HG03060 (cell line): ENCODE measurements at regions not wholly inside any gene's neighbourhood (a gene's known extent, or its start where the extent isn't known, plus 50 kb on each side); places are given as distances from the start of the nearest gene placed in this dataset.
"Not testable (repeated sequence)": the region's sequence is repeated elsewhere in the genome, so short reads cannot be mapped to it uniquely, and the experiment has no call there.

ENCODE experiments used
- ATAC-seq: cut with Tn5 transposase; IDR thresholded peaks from one replicate; pipeline ENCODE4 v1.9.1; 2021; ENCODE audit warnings: low read depth, moderate number of reproducible peaks; ENCODE audit not compliant: unreplicated experiment

DNA sequence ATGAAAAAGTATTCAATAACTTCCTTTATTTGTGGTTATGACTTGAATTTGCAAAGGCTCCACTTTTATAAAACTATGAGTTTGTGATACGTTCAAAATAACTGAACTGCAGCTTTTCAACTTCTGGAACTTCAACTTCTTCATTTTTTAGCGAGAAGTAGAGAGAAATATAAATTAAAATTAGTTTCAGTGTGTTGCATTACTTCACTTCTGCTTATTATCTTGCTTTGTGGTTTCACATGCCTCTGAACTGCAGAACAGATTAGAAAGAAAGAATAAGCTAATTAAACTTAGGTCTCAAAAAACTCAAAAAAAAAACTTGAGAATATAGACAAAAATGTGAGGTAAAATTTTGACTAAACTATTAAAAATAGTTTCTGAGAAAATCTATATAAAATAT, 1073.4 kb downstream of the PCDH17 start:
- ATAC-seq, result no peak

DNA sequence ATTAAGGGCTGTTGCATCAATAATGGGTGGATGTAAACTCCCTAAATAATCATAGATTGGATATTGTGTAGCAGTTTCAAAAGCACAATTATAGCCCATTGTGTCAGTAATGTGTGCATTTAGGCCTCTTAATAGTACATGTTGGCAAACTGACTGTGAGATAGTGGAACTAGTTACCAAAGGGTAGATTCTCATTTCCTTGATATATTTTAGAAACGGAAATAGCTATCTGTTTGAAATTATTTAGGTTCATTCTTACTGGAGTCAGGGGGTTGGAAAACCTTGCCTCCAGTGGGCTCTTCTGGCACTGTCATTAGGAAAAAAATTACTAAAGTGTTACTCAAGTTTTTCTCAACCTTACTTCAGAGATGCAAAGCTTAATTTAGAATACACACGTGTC, 1074.9 kb downstream of the PCDH17 start:
- no peak for ATAC-seq

DNA sequence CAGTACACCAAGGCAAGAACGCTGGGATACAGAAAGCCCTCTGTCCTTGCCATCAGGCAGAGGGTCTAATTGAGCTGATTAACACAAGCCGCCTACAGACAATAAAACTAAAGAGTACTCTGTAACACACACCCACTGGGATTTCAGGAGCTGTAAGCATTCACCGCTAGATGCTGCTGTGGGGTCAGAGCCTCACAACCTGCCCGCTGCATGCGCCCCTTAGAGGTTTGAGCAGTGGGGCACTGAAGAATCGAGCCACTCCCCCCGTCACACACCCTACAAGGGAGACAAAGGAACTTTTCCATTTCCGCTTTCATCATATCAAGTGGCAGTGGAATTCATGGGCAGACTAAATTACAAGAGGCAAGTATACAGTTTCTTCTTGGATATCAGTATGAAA, 1080.6 kb downstream of the PCDH17 start:
- no peak for ATAC-seq

DNA sequence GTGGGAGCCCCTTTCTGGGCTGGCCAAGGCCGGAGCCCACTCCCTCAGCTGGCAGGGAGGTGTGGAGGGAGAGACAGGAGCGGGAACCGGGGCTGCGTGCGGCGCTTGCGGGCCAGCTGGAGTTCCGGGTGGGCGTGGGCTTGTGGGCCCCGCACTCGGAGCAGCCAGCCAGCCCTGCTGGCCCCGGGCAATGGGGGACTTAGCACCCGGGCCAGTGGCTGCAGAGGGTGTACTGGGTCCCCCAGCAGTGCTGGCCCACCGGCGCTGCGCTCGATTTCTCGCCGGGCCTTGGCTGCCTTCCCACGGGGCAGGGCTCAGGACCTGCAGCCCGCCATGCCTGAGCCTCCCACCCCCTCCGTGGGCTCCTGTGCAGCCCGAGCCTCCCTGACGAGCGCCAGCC, 1082.5 kb downstream of the PCDH17 start:
- ATAC-seq, result not testable (repeated sequence)

DNA sequence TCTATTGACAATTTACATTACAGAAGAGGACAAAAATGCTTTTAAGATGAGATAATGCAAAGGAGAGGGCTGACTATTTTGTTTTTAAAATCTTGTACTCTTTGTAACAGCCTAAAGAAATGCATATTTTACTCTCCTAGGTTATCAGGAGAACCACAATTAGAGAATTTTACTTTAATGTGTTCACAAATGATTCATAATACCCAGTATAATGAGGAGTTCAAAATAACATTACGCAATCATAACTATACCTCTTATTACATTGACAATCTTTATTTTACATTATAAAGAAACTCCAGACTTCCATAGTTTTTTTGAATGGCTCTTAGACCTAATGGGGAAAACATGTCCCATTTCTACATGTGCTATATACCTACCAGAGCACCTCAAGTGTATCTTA, 1089.7 kb downstream of the PCDH17 start:
- no peak for ATAC-seq

DNA sequence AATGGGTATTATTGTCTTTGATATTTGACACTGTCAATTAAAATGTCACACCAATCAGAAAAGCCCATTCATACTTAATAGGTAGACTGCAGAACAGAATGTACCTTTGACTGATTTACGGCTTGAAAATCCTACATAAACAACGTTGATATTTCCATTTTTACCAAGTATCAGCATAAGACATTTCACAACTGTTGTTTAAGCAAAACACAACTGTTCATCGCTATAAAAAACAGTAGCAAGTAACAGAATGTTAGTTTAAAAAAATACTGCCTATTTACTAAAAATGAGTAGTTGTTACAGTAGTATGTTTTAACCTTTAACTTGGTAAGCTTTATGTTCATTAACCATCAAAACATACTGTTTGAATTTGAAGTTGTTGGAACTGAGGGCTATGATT, 1096.6 kb downstream of the PCDH17 start:
- ATAC-seq, result no peak

DNA sequence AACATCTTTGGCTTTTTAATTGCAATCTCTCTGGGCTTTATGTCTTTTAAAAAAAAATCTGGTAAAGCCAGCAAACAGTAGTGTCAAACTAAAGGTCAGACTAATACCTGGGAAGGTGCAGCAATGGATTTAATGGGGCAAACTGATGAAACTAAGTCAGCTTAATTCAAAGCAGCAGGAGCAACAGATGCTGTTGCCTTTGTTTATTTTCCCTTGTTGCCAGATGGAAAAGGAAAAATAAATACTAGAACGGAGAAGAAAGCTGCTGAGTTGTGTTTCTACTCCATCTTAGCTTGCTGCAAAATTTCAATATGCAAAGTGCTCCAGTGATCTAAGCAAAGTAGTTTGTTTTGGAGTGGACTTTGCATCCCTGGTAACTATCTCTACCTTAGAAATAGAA, 1097.8 kb downstream of the PCDH17 start:
- ATAC-seq, result no peak

DNA sequence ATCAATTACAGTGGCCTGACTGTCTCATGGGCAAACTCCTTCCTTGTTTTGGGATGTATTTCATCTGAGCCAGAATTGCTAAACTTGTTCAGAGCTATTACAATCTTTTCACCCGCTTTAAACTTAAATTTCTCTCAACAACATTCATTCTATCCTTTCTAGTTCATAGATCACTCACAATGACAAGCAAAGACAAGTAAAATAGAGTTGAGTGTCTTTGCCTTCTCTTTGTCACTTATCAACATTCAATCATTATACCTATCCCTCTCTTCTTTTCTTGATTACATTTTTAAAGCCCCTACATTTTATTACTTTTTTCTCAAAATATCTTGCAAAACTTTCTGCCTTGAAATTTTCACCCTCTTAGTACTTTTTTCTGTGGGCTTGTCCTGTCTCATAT, 1113.1 kb downstream of the PCDH17 start:
- ATAC-seq, result no peak

DNA sequence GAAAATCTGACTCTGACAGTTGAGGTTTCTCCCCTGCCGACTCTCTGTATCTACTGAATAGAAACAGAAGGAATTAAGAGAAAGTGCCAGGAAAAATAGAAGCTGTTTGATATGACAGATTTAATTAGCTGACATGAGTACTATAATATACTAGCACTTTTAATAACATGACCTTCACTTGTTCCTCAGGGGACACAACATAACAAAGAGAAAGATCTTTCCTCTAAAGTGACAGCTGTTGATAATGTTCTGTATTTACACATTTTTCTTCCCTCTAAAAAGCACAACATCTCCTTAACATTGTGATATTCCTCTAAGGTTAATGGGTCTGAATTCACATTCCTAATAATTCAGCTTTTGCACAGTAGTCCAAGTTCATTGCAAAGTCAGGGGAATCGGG, 1136.0 kb downstream of the PCDH17 start:
- ATAC-seq, result no peak

DNA sequence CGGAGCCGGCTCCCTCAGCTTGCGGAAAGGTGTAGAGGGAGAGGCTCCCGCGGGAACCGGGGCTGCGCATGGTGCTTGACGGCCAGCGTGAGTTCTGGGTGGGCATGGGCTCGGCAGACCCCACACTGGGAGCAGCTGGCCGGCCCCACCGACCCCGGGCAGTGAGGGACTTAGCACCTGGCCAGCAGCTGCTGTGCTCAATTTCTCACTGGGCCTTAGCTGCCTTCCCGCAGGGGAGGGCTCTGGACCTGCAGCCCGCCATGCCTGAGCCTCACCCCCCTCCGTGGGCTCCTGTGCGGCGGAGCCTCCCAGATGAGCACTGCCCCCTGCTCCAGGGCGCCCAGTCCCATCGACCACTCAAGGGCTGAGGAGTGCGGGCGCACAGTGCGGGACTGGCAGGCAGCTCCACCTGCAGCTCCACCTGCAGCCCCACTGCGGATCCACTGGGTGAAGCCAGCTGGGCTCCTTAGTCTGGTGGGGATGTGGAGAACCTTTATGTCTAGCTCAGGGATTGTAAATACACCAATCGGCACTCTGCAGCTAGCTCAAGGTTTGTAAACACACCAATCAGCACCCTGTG, 1141.8 kb downstream of the PCDH17 start:
- no peak for ATAC-seq

DNA sequence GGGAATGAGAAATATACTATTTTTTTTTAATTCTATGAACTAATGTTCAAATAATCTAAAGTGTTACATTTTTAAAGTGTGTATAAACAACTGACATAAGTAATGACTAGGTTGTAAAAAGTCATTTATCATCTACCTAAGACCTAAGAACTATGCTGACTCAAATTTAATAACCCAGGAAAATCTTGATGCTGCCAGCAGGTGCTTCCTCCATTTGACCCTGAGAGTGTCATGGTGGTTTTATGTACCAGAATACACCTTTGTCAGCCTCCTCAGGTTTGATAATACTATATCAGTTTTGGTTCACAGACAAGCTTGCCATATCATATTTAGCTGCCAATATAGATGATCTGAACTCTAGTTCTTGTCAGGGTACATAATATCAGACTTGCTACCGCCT, 1151.2 kb downstream of the PCDH17 start:
- ATAC-seq, result no peak

DNA sequence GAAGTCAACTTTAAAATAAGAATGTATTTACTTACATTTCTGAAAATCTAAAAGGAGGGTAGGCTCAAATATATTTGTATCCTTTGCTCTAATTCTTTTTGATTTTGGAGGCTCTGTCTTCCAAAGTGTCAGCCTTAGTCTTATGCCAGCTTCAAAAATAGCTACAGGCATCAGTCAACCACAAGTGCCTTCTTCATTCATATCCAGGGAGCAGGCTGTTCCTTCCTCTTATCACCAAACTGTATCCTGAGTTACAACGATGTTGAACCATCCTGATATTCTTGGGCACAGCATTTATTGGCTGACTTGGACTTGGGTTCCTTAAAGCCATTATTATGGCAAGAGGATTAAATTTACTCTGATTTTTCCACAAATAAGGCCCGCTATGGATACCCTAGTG, 1161.3 kb downstream of the PCDH17 start:
- ATAC-seq, result no peak

DNA sequence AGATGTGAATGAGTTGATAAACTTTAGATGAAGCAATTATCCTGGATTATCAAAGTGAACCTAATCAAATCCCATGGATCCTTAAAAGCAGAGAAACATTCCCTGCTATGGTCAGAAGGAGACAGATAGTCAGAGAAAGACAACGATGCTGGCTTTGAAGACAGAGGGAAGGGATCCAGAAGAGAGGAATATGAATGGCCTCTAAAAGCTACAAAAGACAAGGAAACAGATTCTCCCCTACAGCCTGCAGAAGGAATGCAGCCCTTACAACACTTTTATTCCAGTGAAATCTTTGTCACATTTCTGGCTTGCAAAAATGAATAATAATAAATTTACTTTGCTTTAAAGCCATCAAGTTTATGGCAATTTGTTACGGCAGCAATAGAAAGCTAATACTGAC, 1164.2 kb downstream of the PCDH17 start:
- ATAC-seq, result no peak

DNA sequence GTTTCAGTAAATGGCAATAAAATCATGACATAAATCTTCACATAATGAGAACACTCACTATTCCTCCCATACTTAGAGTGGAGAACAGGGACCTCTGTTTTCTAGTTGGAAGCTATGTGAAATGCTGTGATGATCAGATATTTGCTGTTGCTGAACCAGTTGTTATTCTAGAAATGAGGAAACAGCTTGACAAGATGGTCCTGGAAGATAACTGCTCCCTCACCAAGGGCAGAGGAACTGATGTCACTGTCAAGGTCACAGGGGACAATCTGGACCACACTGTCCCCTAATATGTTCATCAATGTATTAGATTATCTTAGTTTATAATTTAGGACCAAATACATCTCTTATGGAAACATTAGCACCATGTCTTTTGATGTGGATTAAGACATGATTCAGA, 1173.3 kb downstream of the PCDH17 start:
- no peak for ATAC-seq

DNA sequence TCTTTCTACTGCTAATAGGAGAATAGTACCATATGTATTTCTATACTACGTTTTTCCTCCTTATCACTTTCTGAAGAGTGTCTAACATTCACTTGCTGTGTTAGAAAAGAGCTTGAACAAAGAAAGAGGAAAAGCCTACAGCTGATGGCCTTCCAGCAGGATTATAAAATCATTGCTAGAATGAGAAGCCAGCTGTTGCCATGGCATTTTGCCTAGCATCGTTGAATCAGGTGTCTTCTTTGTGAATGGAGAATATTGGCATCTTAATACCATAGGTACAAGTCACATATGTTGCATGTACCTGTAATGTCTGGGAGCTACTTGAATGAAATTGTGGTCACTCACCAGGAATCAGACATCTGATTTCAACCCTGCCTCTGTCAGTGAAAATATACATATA, 1174.9 kb downstream of the PCDH17 start:
- no peak for ATAC-seq

DNA sequence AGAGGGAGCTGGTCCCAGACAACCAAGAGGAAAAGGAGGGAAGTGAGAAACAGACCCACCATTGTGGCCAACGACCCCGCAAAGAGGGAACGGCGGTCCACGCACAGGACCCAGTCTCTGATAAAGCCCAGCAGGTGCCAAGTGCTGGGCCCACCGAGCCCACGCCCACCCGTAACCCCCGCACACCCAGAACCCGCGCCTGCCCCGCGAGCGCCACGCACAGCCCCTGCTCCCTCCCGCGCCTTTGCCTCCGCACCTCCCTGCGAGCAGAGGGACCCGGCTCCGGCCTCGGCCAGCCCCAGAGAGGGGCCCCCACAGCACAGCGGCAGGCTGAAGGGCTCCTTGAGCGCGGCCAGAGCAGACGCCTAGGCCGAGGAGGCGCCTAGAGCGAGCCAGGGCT, 1192.2 kb downstream of the PCDH17 start:
- ATAC-seq, result no peak

DNA sequence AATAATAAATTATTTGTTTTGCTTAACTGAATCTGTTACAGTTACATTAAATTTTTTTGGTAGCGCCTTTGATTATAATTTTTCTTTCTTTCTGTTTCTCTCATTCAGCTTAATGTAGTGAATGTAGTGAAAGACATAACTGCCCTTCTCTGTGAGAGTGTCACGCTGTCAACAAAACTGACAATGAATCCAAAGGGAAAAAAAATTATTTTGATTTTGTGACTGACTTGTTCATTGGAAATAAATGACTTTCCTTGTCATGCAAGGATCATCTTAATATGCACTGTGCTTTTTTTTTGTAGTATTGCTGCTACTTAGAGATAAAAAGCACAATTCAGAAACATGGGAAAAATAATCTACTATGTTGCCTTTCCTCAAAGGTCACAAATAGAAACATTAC, 1196.4 kb downstream of the PCDH17 start:
- ATAC-seq, result no peak

DNA sequence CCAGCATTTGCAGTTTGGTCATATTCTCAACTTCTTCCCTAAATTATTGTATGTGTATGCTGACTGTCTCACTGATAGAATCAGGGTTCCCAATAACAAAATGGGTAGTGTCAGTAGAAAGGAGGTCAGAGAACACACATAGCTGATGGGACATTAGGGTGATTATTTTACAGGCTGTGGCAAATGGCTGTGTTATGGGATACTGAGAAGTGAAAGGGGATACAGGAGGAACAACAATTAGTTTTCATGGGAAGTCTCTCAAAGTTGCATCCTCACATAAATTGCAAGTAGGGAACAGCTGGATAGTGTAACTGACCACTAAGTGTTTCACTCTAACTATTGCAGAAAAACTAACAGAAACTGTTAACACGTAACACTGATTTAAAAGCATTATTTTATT, 1199.3 kb downstream of the PCDH17 start:
- no peak for ATAC-seq

DNA sequence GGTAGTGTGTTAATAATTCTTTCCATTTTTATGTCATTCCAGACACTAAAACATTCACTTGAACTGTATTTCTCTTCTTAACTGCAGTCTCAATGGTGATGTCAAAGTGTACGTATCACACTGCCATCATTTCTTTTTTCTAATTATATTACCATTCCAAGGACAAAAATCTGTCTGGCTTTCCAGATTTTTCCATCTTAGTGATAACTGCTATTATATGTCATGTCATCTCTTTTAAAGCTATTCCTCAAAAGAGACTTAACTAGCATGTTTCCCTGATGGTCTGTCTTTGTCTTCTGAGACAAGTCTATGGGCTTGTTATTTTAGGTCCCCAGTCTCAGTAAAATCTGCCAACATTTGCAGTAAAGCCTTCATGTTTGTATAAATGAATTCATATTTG, 1207.1 kb downstream of the PCDH17 start:
- ATAC-seq, result no peak

DNA sequence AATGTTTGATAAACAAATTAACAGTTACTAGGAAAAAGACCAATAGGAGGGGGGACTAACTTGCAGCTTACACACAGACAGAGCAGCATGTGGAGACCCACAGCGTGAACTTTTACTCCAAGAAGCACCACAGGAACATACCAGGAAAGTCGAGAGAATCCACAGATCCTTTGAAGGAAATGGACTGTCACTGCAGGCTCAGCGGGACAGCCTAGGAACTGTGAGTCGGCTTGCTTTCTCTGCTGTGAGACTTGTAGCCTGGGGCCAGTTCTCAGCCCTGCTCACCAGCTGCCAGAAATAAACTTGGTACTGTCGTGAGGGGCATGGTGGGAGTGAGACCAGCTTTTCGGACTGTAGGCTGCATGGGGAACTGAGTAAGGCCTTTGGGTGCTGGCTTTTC, 1211.5 kb downstream of the PCDH17 start:
- no peak for ATAC-seq

DNA sequence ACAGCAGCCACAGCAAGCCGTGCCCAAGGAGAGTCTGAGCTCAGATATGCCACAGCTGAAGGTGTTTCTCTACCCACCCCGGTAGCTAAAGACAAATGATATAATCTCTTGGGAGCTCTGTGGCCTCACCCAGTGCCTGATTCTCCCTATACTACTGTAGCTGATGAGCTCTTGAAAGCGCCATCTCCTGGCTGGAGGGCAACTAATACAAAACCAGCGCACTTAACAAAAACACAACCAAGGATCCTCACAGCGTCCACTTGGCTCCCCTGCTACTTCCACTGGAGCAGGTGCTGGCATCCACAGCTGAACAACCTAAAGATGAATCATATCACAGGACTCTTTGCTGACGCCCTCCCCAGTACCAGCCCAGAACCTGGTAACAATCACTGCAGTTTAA, 1212.0 kb downstream of the PCDH17 start:
- no peak for ATAC-seq

DNA sequence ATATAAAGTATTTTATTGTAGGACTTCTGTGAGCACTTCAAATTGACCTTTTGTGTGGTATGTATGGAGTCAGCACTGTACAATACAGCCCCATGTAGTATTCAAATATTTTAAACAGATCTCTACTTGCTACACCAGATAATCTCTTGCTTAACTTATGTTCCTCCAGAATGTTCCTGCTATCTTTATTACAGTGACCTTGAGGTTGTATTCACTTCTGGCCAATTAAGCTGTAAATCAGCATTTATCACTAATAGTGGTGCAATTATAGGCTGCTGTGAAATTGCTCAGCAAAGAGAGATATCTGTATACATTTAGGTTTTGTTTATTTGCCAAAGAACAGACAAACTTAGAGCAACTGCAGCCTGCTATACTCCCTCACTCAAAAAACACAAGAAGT, 1218.6 kb downstream of the PCDH17 start:
- ATAC-seq, result no peak

DNA sequence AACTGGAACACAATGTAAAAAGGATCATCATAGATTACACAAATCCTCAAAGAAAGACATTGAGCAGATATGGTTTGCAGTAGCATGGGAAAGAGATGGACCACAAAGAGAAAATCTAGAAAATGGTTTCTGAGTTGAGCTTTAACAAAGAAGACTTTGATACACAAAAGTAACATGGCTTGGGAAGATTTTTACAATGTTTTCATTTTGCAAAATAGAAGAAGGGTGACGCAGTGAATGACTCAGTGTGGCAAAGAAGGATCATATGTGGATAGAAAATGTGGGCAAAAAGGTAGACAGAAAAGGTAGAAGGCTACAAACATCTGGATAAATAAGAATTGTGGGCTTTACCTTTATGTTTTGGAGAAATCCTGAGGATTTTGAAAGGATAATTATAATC, 1220.5 kb downstream of the PCDH17 start:
- ATAC-seq, result no peak
